ENCODE measurements at regions not wholly inside any gene's neighbourhood (a gene's known extent, or its start where the extent isn't known, plus 50 kb on each side); places are given as distances from the start of the nearest gene placed in this dataset.

GRCh38 chr3:95418251-95418650 lies 1355.4 kb downstream of the NSUN3 start:
- no peak for DNase-seq

- DNase-seq = no peak
These were observed 1361.4 kb downstream of the NSUN3 start for GRCh38 chr3:95424279-95424678.

- no peak for DNase-seq
These were observed 1371.6 kb downstream of the NSUN3 start for GRCh38 chr3:95434491-95434890.

GRCh38 chr3:95437409-95437808 lies 1374.5 kb downstream of the NSUN3 start:
- no peak for DNase-seq

- DNase-seq = no peak
These were observed 1375.4 kb downstream of the NSUN3 start for GRCh38 chr3:95438274-95438673.

- no peak for DNase-seq
These were observed 1371.6 kb upstream of the EPHA6 start for GRCh38 chr3:95442766-95443165.

- DNase-seq = no peak
These were observed 1364.6 kb upstream of the EPHA6 start for GRCh38 chr3:95449841-95450240.

GRCh38 chr3:95453242-95453641 lies 1361.2 kb upstream of the EPHA6 start:
- DNase-seq = no peak

- no peak for DNase-seq
These were observed 1357.6 kb upstream of the EPHA6 start for GRCh38 chr3:95456835-95457234.

GRCh38 chr3:95459706-95460105 lies 1354.7 kb upstream of the EPHA6 start:
- DNase-seq = no peak

GRCh38 chr3:95460274-95460673 lies 1354.1 kb upstream of the EPHA6 start:
- DNase-seq = no peak

GRCh38 chr3:95462161-95462560 lies 1352.2 kb upstream of the EPHA6 start:
- no peak for DNase-seq

- DNase-seq = no peak
These were observed 1350.0 kb upstream of the EPHA6 start for GRCh38 chr3:95464346-95464745.

- DNase-seq = no peak
These were observed 1346.1 kb upstream of the EPHA6 start for GRCh38 chr3:95468331-95468730.

- no peak for DNase-seq
These were observed 1340.1 kb upstream of the EPHA6 start for GRCh38 chr3:95474338-95474737.

GRCh38 chr3:95476534-95476933 lies 1337.9 kb upstream of the EPHA6 start:
- DNase-seq = no peak

GRCh38 chr3:95506174-95506573 lies 1308.2 kb upstream of the EPHA6 start:
- DNase-seq = no peak

- DNase-seq = no peak
These were observed 1306.3 kb upstream of the EPHA6 start for GRCh38 chr3:95508124-95508523.

GRCh38 chr3:95511828-95512227 lies 1302.6 kb upstream of the EPHA6 start:
- DNase-seq = no peak

GRCh38 chr3:95514260-95514659 lies 1300.1 kb upstream of the EPHA6 start:
- no peak for DNase-seq

GRCh38 chr3:95521396-95521795 lies 1293.0 kb upstream of the EPHA6 start:
- no peak for DNase-seq

- DNase-seq = no peak
These were observed 1291.9 kb upstream of the EPHA6 start for GRCh38 chr3:95522449-95522848.

GRCh38 chr3:95539950-95540483 lies 1274.4 kb upstream of the EPHA6 start:
- DNase-seq = no peak

GRCh38 chr3:95565502-95565901 lies 1248.9 kb upstream of the EPHA6 start:
- DNase-seq = no peak

- no peak for DNase-seq
These were observed 1247.0 kb upstream of the EPHA6 start for GRCh38 chr3:95567346-95567745.

- no peak for DNase-seq
These were observed 1227.6 kb upstream of the EPHA6 start for GRCh38 chr3:95586754-95587153.

All from activated CD4-positive, alpha-beta T cell treated with anti-CD3 and anti-CD28 coated beads, Interleukin-2, amount 50 U/mL, for 1 hour (primary cell).